ENCODE measurements at regions not wholly inside any gene's neighbourhood (a gene's known extent, or its start where the extent isn't known, plus 50 kb on each side); places are given as distances from the start of the nearest gene placed in this dataset.

GRCh38 chr16:54739381-54739780 lies 191.3 kb upstream of the IRX5 start:
- no peak for TF ChIP-seq POLR2A (IDR thresholded peaks at IDR 0.05)
- TF ChIP-seq CTCF (IDR thresholded peaks at IDR 0.05), result no peak
- no peak for TF ChIP-seq EP300 (IDR thresholded peaks at IDR 0.05)

Measured in suprapubic skin (tissue), 3 donors.